Thyroid gland (tissue), 4 donors: ENCODE measurements at regions not wholly inside any gene's neighbourhood (a gene's known extent, or its start where the extent isn't known, plus 50 kb on each side); places are given as distances from the start of the nearest gene placed in this dataset.

ENCODE experiments used
- CTCF ChIP-seq, 6 experiments: fragments of 200-600 bp in 3 of 6; fragments of 450-650 bp in 3 of 6; sonication (generic) in 3 of 6; IDR thresholded peaks; one replicate each; pipeline ENCODE4 v1.5.1; 2016 to 2019; ENCODE audit warnings: antibody characterized with exemption in 6 of 6, mild to moderate bottlenecking in 2 of 6, inconsistent platforms in 1 of 6, moderate library complexity in 1 of 6
- POLR2A ChIP-seq, 2 donors: fragments of 450-650 bp; IDR thresholded peaks; one replicate each; pipeline ENCODE4 v1.6.1; 2017; ENCODE audit warnings: antibody characterized with exemption in 2 of 2, mild to moderate bottlenecking in 2 of 2, moderate library complexity in 1 of 2

DNA sequence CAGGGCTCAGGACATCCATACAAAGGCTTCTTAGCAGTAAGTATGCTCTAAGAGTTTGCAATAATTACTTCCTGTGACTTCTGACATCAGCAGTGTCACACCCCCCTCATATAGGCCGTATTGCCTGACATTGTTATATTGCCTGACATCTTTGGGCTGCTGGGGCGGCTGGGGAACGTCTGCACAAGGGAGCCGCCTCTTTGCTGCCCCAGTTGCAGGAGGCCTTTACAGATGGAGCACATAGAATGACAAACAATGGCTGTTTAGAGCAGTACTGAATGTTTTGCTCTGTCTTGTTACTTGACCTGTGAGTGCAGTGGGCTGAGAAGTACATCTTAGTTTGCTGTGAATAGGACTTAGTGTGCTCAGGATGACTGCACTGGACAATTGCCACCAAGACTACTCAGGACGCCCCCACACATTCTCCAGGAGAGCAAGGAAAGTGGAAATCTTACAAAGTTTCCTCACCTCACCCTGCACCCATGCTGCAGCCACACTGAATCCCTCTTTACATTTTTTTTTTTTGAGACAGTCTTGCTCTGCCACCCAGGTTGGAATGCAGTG is 65.4 kb upstream of the SPOCK1 start:
- no peak for TF ChIP-seq CTCF (IDR thresholded peaks at IDR 0.05)
- TF ChIP-seq POLR2A (IDR thresholded peaks at IDR 0.05) = no peak
